ENCODE measurements at regions not wholly inside any gene's neighbourhood (a gene's known extent, or its start where the extent isn't known, plus 50 kb on each side); places are given as distances from the start of the nearest gene placed in this dataset.

DNA sequence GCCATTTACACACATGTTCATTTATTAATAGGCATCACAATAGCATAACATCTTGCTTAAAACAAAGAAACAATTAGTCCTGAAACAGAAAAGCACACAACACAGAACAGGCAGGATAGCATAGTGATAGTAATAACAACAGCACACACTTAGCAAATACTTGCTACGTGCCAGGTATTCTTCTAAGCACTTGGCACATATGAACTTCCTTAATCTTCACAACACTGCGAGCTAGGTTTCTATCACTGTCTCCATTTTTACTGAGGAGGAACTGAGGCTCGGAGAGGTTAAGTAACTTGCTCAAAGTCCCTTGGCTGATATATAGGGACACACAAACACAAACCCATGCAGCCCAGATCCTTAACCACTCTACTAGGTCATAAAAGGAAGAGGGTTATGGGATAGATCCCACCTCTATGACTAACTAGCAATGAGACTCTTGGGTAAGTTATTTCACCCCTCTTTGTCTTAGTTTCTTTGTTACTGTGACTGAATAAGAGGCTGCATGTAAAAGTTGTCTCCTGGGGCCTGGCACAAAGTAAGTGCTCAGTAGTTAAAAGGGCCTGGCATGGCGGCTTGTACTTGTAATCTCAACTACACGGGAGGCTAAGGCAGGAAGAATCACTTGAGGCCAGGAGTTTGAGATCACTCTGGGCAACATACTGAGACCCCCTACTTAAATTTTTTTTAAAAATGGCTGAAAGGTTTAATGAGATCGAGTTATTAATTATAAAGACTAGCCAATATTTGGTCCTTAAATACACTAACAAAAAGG, 181.0 kb upstream of the RHOBTB1 start:
- no peaks in the 10 kb centered on the region for H3K36me3 ChIP-seq (ENCODE audit: control insufficient read depth in 4 of 4, insufficient read depth in 3 of 4, low read depth in 1 of 4, low read length in 3 of 4)
- H3K9me3 ChIP-seq (ENCODE audit: control insufficient read depth in 4 of 4, low read length in 3 of 4): no peaks in the 10 kb centered on the region
- DNase-seq (ENCODE audit: low spot score): no peak
- TF ChIP-seq GABPA (IDR thresholded peaks at IDR 0.05 in 1 of 2, conservative IDR thresholded peaks at IDR 0.05 in 1 of 2): no peak
- TF ChIP-seq HNF4G (IDR thresholded peaks at IDR 0.05): no peak
- TF ChIP-seq NR2F2 (IDR thresholded peaks at IDR 0.05): no peak
- TF ChIP-seq SP1 (IDR thresholded peaks at IDR 0.05): no peak
- no peak for TF ChIP-seq RXRA (IDR thresholded peaks at IDR 0.05)
- H3K9ac ChIP-seq (ENCODE audit: low read depth in 1 of 2, low read length in 2 of 2): no peak overlapping the region
- no peak overlapping the region for H3K4me3 ChIP-seq (ENCODE audit: low read depth in 1 of 3, low read length in 3 of 3)
- no peaks in the 10 kb centered on the region for H3K27me3 ChIP-seq (ENCODE audit: control insufficient read depth in 4 of 4, insufficient read depth in 4 of 4, low read length in 3 of 4)
- H3K4me1 ChIP-seq (ENCODE audit: control insufficient read depth in 4 of 4, insufficient read depth in 4 of 4, low read length in 3 of 4): no peaks in the 10 kb centered on the region
- WGBS: 87% methylated on average over 6 of the region's 6 CpGs
- no peak overlapping the region for H3K27ac ChIP-seq (ENCODE audit: low read depth in 1 of 2, low read length in 2 of 2)

DNA sequence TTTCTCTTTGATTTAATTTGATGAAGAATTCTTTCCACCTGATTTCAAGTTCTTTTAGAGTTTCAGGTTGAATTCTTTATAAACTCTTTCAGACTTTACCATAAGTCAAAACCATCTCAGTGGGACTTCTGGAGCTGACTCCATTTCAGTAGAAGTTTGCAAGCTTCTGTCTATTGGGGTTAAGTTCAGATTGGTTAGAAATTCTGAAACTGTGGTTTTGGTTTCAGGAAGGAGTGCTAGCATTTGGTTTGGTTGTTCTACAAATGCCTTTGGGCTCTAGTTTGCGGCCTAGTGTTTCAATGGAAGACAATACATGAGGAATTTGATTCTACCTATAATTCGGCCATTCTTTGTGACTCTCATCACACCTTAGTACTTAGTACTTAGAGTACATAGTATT, 176.8 kb upstream of the RHOBTB1 start:
- WGBS: 92% methylated on average over 2 of the region's 2 CpGs
- no peak overlapping the region for H3K4me3 ChIP-seq (ENCODE audit: low read depth in 1 of 3, low read length in 3 of 3)
- no peak for DNase-seq (ENCODE audit: low spot score)
- H3K9me3 ChIP-seq (ENCODE audit: control insufficient read depth in 4 of 4, low read length in 3 of 4): no peaks in the 10 kb centered on the region
- no peaks in the 10 kb centered on the region for H3K36me3 ChIP-seq (ENCODE audit: control insufficient read depth in 4 of 4, insufficient read depth in 3 of 4, low read depth in 1 of 4, low read length in 3 of 4)
- peak overlapping the region in 1 of 2 donors; percentile 34 for H3K9ac ChIP-seq (ENCODE audit: low read depth in 1 of 2, low read length in 2 of 2)
- TF ChIP-seq HNF4A (conservative IDR thresholded peaks at IDR 0.05): no peak
- TF ChIP-seq, protein P1, sequence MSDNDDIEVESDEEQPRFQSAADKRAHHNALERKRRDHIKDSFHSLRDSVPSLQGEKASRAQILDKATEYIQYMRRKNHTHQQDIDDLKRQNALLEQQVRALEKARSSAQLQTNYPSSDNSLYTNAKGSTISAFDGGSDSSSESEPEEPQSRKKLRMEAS (IDR thresholded peaks at IDR 0.05): no peak
- TF ChIP-seq SP1 (IDR thresholded peaks at IDR 0.05): no peak
- TF ChIP-seq, protein P2, sequence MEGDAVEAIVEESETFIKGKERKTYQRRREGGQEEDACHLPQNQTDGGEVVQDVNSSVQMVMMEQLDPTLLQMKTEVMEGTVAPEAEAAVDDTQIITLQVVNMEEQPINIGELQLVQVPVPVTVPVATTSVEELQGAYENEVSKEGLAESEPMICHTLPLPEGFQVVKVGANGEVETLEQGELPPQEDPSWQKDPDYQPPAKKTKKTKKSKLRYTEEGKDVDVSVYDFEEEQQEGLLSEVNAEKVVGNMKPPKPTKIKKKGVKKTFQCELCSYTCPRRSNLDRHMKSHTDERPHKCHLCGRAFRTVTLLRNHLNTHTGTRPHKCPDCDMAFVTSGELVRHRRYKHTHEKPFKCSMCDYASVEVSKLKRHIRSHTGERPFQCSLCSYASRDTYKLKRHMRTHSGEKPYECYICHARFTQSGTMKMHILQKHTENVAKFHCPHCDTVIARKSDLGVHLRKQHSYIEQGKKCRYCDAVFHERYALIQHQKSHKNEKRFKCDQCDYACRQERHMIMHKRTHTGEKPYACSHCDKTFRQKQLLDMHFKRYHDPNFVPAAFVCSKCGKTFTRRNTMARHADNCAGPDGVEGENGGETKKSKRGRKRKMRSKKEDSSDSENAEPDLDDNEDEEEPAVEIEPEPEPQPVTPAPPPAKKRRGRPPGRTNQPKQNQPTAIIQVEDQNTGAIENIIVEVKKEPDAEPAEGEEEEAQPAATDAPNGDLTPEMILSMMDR (IDR thresholded peaks at IDR 0.05; ENCODE audit: low read depth, low read length, missing input control): no peak
- no peak for TF ChIP-seq TAF1 (conservative IDR thresholded peaks at IDR 0.05)
- TF ChIP-seq, protein P3, sequence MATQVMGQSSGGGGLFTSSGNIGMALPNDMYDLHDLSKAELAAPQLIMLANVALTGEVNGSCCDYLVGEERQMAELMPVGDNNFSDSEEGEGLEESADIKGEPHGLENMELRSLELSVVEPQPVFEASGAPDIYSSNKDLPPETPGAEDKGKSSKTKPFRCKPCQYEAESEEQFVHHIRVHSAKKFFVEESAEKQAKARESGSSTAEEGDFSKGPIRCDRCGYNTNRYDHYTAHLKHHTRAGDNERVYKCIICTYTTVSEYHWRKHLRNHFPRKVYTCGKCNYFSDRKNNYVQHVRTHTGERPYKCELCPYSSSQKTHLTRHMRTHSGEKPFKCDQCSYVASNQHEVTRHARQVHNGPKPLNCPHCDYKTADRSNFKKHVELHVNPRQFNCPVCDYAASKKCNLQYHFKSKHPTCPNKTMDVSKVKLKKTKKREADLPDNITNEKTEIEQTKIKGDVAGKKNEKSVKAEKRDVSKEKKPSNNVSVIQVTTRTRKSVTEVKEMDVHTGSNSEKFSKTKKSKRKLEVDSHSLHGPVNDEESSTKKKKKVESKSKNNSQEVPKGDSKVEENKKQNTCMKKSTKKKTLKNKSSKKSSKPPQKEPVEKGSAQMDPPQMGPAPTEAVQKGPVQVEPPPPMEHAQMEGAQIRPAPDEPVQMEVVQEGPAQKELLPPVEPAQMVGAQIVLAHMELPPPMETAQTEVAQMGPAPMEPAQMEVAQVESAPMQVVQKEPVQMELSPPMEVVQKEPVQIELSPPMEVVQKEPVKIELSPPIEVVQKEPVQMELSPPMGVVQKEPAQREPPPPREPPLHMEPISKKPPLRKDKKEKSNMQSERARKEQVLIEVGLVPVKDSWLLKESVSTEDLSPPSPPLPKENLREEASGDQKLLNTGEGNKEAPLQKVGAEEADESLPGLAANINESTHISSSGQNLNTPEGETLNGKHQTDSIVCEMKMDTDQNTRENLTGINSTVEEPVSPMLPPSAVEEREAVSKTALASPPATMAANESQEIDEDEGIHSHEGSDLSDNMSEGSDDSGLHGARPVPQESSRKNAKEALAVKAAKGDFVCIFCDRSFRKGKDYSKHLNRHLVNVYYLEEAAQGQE (IDR thresholded peaks at IDR 0.05): no peak
- no peak for TF ChIP-seq FOXA1 (IDR thresholded peaks at IDR 0.05)
- TF ChIP-seq, protein P4, sequence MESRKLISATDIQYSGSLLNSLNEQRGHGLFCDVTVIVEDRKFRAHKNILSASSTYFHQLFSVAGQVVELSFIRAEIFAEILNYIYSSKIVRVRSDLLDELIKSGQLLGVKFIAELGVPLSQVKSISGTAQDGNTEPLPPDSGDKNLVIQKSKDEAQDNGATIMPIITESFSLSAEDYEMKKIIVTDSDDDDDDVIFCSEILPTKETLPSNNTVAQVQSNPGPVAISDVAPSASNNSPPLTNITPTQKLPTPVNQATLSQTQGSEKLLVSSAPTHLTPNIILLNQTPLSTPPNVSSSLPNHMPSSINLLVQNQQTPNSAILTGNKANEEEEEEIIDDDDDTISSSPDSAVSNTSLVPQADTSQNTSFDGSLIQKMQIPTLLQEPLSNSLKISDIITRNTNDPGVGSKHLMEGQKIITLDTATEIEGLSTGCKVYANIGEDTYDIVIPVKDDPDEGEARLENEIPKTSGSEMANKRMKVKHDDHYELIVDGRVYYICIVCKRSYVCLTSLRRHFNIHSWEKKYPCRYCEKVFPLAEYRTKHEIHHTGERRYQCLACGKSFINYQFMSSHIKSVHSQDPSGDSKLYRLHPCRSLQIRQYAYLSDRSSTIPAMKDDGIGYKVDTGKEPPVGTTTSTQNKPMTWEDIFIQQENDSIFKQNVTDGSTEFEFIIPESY (IDR thresholded peaks at IDR 0.05): no peak
- no peak for TF ChIP-seq FOXA2 (IDR thresholded peaks at IDR 0.05)
- no peak for TF ChIP-seq HNF4G (IDR thresholded peaks at IDR 0.05)
- no peak for TF ChIP-seq NR2F2 (IDR thresholded peaks at IDR 0.05)
- TF ChIP-seq, protein P5, sequence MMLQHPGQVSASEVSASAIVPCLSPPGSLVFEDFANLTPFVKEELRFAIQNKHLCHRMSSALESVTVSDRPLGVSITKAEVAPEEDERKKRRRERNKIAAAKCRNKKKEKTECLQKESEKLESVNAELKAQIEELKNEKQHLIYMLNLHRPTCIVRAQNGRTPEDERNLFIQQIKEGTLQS (IDR thresholded peaks at IDR 0.05): no peak
- no peak for TF ChIP-seq YY1 (IDR thresholded peaks at IDR 0.05)
- no peaks in the 10 kb centered on the region for H3K27me3 ChIP-seq (ENCODE audit: control insufficient read depth in 4 of 4, insufficient read depth in 4 of 4, low read length in 3 of 4)
- no peak overlapping the region for H3K27ac ChIP-seq (ENCODE audit: low read depth in 1 of 2, low read length in 2 of 2)
- no peaks in the 10 kb centered on the region for H3K4me1 ChIP-seq (ENCODE audit: control insufficient read depth in 4 of 4, insufficient read depth in 4 of 4, low read length in 3 of 4)

Measured in liver (tissue), 8 donors.